Upper lobe of left lung (tissue), 6 donors: ENCODE measurements at regions not wholly inside any gene's neighbourhood (a gene's known extent, or its start where the extent isn't known, plus 50 kb on each side); places are given as distances from the start of the nearest gene placed in this dataset.

Source experiments
- ATAC-seq, 2 donors: fragments of 200-7000 bp; cut with Tn5 transposase; one replicate each; pipeline ENCODE4 v1.9.1; 2022; ENCODE audit warnings: mild to moderate bottlenecking in 2 of 2, moderate library complexity in 2 of 2; ENCODE audit not compliant: low FRiP score in 2 of 2
- DNase-seq, 2 donors: peaks; one replicate each; pipeline ENCODE4 v3.0.0-alpha.2; 2019 to 2020
- H3K27ac ChIP-seq, 4 donors: fragments of 200-600 bp; sonication (generic); one replicate each; pipeline ENCODE4 v1.5.1; 2016 to 2019
- H3K27me3 ChIP-seq, 4 donors: fragments of 200-600 bp; sonication (generic); one replicate each; pipeline ENCODE4 v1.5.1; 2017 to 2019
- H3K36me3 ChIP-seq, 4 donors: fragments of 200-600 bp; sonication (generic); one replicate each; pipeline ENCODE4 v1.5.1; 2016 to 2019
- H3K4me1 ChIP-seq, 4 donors: fragments of 200-600 bp; sonication (generic); one replicate each; pipeline ENCODE4 v1.5.1; 2018 to 2019
- H3K4me3 ChIP-seq, 4 donors: fragments of 200-600 bp; sonication (generic); one replicate each; pipeline ENCODE4 v1.5.1; 2017 to 2019; ENCODE audit warnings: mild to moderate bottlenecking in 2 of 4, moderate library complexity in 1 of 4
- H3K9me3 ChIP-seq, 4 donors: fragments of 200-600 bp; sonication (generic); one replicate each; pipeline ENCODE4 v1.5.1; 2018 to 2019
- CTCF ChIP-seq, 6 experiments: fragments of 450-650 bp in 4 of 6; fragments of 200-600 bp in 2 of 6; sonication (generic) in 2 of 6; IDR thresholded peaks; one replicate each; pipeline ENCODE4 v1.5.1; 2016 to 2019; ENCODE audit warnings: antibody characterized with exemption in 6 of 6
- EP300 ChIP-seq, 4 donors: sonication (generic); formaldehyde crosslinking; IDR thresholded peaks; one replicate each; pipeline ENCODE4 v1.5.1; 2017; ENCODE audit warnings: antibody characterized with exemption in 4 of 4, control low read depth in 2 of 4
- POLR2A ChIP-seq, 4 donors: fragments of 450-650 bp; IDR thresholded peaks; one replicate each; pipeline ENCODE4 v1.5.1; 2016 to 2017; ENCODE audit warnings: antibody characterized with exemption in 4 of 4, mild to moderate bottlenecking in 2 of 4
- POLR2AphosphoS5 ChIP-seq, 2 donors: sonication (generic); formaldehyde crosslinking; IDR thresholded peaks; one replicate each; pipeline ENCODE4 v1.5.1; 2017; ENCODE audit warnings: antibody characterized with exemption in 2 of 2
- WGBS, 2 donors: methylation state at CpG; one replicate each; pipeline ENCODE4 v1.1.5; 2017 to 2018; 5-methylcytosine and 5-hydroxymethylcytosine counted together
- donor health status: DM: no; HTN: no; CAD: no; lungs with moderate emphysema.
- donor health status: DM: no; HTN: yes; CAD: no; lungs with severe emphysema.

GRCh38 chr3:182268711-182269110, 524.6 kb upstream of the ATP11B start:
- H3K27ac ChIP-seq: no peak overlapping the region
- no peak for TF ChIP-seq POLR2AphosphoS5 (IDR thresholded peaks at IDR 0.05)
- TF ChIP-seq CTCF (IDR thresholded peaks at IDR 0.05): no peak
- no peak for TF ChIP-seq POLR2A (IDR thresholded peaks at IDR 0.05)
- no peak for TF ChIP-seq EP300 (IDR thresholded peaks at IDR 0.05)
- no peaks in the 10 kb centered on the region for H3K27me3 ChIP-seq
- H3K4me3 ChIP-seq: no peak overlapping the region
- no peak for DNase-seq
- H3K9me3 ChIP-seq: no peaks in the 10 kb centered on the region
- ATAC-seq: no peak
- H3K36me3 ChIP-seq: no peaks in the 10 kb centered on the region
- H3K4me1 ChIP-seq: no peaks in the 10 kb centered on the region
- WGBS, 2 donors: 81 to 83% methylated on average over 4 of the region's 4 CpGs

- no peak for TF ChIP-seq EP300 (IDR thresholded peaks at IDR 0.05)
- WGBS, 2 donors: 44 to 48% methylated on average over 4 of the region's 4 CpGs
- no peak for ATAC-seq
- Histone ChIP-seq H3K27me3 (no peaks in the 10 kb centered on the region), H3K27ac (no peak overlapping the region), H3K36me3 (no peaks in the 10 kb centered on the region), H3K4me1 (no peaks in the 10 kb centered on the region), H3K9me3 (no peaks in the 10 kb centered on the region), H3K4me3 (no peak overlapping the region)
- DNase-seq: no peak
These were observed 516.8 kb upstream of the ATP11B start for GRCh38 chr3:182276512-182276911.

- H3K4me3 ChIP-seq: no peak overlapping the region
- no peaks in the 10 kb centered on the region for H3K9me3 ChIP-seq
- 42 to 55% methylated on average over 5 of the region's 5 CpGs for WGBS, 2 donors
- H3K27me3 ChIP-seq: no peaks in the 10 kb centered on the region
- H3K4me1 ChIP-seq: no peaks in the 10 kb centered on the region
- DNase-seq: no peak
- H3K36me3 ChIP-seq: no peaks in the 10 kb centered on the region
- no peak for ATAC-seq
- no peak overlapping the region for H3K27ac ChIP-seq
- TF ChIP-seq POLR2AphosphoS5 (IDR thresholded peaks at IDR 0.05) (no peak), EP300 (IDR thresholded peaks at IDR 0.05) (no peak), POLR2A (IDR thresholded peaks at IDR 0.05) (no peak), CTCF (IDR thresholded peaks at IDR 0.05) (no peak)
These were observed 508.5 kb upstream of the ATP11B start for GRCh38 chr3:182284793-182285192.

GRCh38 chr3:182292591-182292990, 500.7 kb upstream of the ATP11B start:
- TF ChIP-seq EP300 (IDR thresholded peaks at IDR 0.05): no peak
- TF ChIP-seq POLR2AphosphoS5 (IDR thresholded peaks at IDR 0.05): no peak
- TF ChIP-seq CTCF (IDR thresholded peaks at IDR 0.05): no peak
- TF ChIP-seq POLR2A (IDR thresholded peaks at IDR 0.05): no peak
- Histone ChIP-seq H3K9me3 (no peaks in the 10 kb centered on the region), H3K4me1 (no peaks in the 10 kb centered on the region), H3K27me3 (no peaks in the 10 kb centered on the region), H3K4me3 (no peak overlapping the region), H3K36me3 (no peaks in the 10 kb centered on the region), H3K27ac (no peak overlapping the region)
- DNase-seq (no peak), ATAC-seq (no peak)
- WGBS, 2 donors: 41 to 56% methylated on average over 1 of the region's 1 CpG

- no peaks in the 10 kb centered on the region for H3K36me3 ChIP-seq
- no peaks in the 10 kb centered on the region for H3K27me3 ChIP-seq
- TF ChIP-seq CTCF (IDR thresholded peaks at IDR 0.05) (no peak), POLR2AphosphoS5 (IDR thresholded peaks at IDR 0.05) (no peak), POLR2A (IDR thresholded peaks at IDR 0.05) (no peak), EP300 (IDR thresholded peaks at IDR 0.05) (no peak)
- no peak overlapping the region for H3K4me3 ChIP-seq
- no peaks in the 10 kb centered on the region for H3K9me3 ChIP-seq
- 96 to 98% methylated on average over 2 of the region's 2 CpGs for WGBS, 2 donors
- H3K4me1 ChIP-seq: no peaks in the 10 kb centered on the region
- ATAC-seq (no peak), DNase-seq (no peak)
- H3K27ac ChIP-seq: no peak overlapping the region
These were observed 499.0 kb upstream of the ATP11B start for GRCh38 chr3:182294256-182294655.
